Kidney epithelial cell (primary cell): ENCODE measurements at regions not wholly inside any gene's neighbourhood (a gene's known extent, or its start where the extent isn't known, plus 50 kb on each side); places are given as distances from the start of the nearest gene placed in this dataset.

Source experiments
- DNase-seq: peaks from one replicate; pipeline ENCODE4 v3.0.0-alpha.2; 2010; ENCODE audit warnings: low read depth
- H3K27me3 ChIP-seq: 2 replicates; pipeline ENCODE4 v1.6.0; 2011; ENCODE audit warnings: low read length; ENCODE audit not compliant: control insufficient read depth, insufficient read depth
- H3K36me3 ChIP-seq: 2 replicates; pipeline ENCODE4 v1.5.1; 2011; ENCODE audit warnings: low read length; ENCODE audit not compliant: control insufficient read depth, insufficient read depth
- H3K4me3 ChIP-seq: 2 replicates; pipeline ENCODE4 v1.5.1; 2011; ENCODE audit warnings: low read depth, mild to moderate bottlenecking, control low read depth, low read length
- TF ChIP-seq, protein P1 (sequence below): IDR thresholded peaks from 2 replicates; pipeline ENCODE4 v1.5.1; 2011; ENCODE audit warnings: mild to moderate bottlenecking, moderate library complexity, low read length, control low read depth, inconsistent platforms; ENCODE audit not compliant: insufficient read depth, poor library complexity, severe bottlenecking

DNA sequence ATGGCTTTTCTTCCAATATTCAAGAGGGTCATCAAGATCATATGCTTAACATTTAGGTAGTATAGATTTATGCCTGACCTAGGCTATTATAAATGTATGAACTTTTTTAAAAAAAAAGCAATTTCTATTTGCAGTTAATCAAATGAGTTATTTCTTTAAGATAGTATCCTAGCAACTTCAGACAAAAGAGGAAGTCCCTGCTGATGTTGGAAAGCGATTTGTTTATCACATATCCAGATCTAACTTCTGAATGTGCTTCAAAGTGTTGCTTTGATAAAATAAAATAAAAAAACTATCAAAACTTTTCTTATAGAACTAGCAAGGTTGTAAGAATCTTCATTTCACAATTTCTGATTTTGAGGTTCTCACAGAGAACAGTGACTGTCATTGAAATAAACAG is 401.9 kb upstream of the PHF14 start:
- TF ChIP-seq, protein P1, sequence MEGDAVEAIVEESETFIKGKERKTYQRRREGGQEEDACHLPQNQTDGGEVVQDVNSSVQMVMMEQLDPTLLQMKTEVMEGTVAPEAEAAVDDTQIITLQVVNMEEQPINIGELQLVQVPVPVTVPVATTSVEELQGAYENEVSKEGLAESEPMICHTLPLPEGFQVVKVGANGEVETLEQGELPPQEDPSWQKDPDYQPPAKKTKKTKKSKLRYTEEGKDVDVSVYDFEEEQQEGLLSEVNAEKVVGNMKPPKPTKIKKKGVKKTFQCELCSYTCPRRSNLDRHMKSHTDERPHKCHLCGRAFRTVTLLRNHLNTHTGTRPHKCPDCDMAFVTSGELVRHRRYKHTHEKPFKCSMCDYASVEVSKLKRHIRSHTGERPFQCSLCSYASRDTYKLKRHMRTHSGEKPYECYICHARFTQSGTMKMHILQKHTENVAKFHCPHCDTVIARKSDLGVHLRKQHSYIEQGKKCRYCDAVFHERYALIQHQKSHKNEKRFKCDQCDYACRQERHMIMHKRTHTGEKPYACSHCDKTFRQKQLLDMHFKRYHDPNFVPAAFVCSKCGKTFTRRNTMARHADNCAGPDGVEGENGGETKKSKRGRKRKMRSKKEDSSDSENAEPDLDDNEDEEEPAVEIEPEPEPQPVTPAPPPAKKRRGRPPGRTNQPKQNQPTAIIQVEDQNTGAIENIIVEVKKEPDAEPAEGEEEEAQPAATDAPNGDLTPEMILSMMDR, result no peak
- H3K27me3 ChIP-seq, result no peaks in the 10 kb centered on the region
- DNase-seq, result no peak
- no peaks in the 10 kb centered on the region for H3K36me3 ChIP-seq
- H3K4me3 ChIP-seq, result no peak overlapping the region

DNA sequence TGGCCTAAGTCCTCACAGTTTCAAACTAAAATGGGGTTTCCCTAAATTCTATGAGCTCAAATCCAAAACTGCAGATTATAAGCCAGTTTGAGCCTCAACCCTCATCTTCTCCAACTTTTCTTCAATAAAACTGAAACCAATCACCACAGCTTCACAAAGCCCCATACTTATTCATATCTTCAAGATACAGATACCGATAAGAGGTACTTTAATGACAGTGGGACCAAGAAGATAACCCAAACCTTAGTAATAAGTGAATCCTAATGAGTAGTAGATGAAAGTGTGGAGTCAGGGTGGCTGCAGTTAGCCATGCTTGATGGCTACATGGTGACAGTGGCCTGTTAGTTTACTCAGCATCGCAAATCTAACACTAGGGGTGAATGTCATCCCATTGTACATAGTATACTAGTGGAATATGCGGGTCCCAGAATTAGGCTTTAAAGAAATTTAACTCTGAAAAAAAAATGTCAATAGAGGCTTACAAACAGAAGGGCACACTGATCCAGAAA is 395.8 kb upstream of the PHF14 start:
- DNase-seq, result no peak
- no peaks in the 10 kb centered on the region for H3K27me3 ChIP-seq
- no peak overlapping the region for H3K4me3 ChIP-seq
- H3K36me3 ChIP-seq, result no peaks in the 10 kb centered on the region
- TF ChIP-seq, protein P1, result no peak

DNA sequence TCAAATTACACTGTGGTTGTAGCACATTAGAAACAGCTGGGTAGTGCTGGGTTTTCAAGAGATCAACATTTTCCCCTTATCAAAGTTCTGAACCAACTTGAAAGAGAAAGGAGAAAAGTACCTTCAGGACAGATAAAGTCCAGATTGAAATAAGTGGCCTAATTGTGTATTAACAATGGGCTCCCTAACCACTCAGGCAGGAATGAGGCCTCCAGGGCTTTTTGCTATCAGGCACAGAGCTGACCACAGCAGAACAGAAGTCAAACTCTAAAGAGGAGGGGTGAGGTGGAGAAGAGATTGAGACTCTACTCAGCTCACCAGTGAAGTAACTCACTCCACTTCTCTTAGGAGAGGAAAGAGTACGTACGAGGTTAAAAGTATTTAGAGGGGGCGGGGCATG is 394.1 kb upstream of the PHF14 start:
- Histone ChIP-seq H3K36me3 (no peaks in the 10 kb centered on the region), H3K4me3 (no peak overlapping the region), H3K27me3 (no peaks in the 10 kb centered on the region)
- DNase-seq, result no peak
- TF ChIP-seq, protein P1, result no peak

DNA sequence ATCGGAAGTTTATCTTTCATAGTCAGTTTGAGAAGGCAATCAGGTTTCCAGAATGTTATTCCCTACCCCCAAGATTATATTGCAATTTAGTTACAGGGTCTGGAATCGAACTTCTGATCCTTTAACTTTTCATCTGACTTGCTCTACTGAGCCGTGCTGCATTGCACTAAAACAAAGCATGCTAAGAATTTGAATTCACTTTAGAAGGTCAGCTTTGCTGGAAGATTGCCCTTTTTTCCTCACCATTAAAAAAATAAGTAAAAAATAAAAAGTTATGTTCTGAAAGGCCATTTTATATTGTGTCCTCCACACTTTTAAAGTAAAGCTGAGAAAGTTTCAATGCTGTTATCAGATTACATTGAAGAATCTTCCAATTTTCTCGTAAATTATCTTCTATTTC is 388.8 kb upstream of the PHF14 start:
- H3K4me3 ChIP-seq, result no peak overlapping the region
- no peaks in the 10 kb centered on the region for H3K36me3 ChIP-seq
- H3K27me3 ChIP-seq, result no peaks in the 10 kb centered on the region
- DNase-seq, result no peak
- TF ChIP-seq, protein P1, result no peak

DNA sequence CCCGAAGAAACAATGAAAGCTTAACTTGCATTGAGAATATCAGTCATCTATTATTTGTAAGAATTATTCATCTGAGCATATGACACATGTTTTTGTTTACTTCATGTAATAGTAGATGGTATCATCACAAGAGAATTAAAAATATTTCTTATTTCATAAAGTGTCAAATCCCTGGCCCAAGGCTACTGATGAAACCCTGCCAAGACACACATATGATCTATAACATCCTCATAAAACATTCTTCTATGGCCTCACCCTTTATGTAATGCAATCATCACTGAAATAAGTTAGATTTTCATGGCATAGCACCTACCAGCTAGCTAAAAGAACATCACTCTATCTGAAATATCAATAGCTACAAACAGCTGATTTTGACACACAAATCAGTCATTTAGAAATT is 385.6 kb upstream of the PHF14 start:
- no peak for DNase-seq
- TF ChIP-seq, protein P1, result no peak
- no peaks in the 10 kb centered on the region for H3K27me3 ChIP-seq

DNA sequence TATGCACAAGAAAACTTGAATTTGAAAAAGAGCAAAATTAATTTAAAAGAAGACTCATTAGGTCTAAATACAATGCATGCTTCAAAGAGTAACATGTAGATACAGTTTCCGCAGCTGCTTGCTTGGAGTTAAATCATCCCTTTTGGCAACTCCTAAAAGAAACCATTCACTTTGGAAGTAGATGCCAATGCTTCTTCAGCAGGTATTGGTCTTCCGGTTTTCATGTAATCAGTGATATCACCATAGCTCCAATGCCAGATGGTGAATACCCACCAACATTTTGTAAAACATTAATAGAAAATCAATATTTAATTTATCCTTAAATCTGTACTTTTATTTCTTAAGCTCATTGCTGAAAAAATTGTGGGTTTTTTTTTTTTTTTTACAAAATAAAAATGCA is 381.1 kb upstream of the PHF14 start:
- no peak for DNase-seq
- Histone ChIP-seq H3K4me3 (no peak overlapping the region), H3K27me3 (no peaks in the 10 kb centered on the region), H3K36me3 (no peaks in the 10 kb centered on the region)
- TF ChIP-seq, protein P1, result no peak

More for the DNA sequence above, 385.6 kb upstream of the PHF14 start:
- no peaks in the 10 kb centered on the region for H3K36me3 ChIP-seq
- no peak overlapping the region for H3K4me3 ChIP-seq
